Keratinocyte (primary cell): ENCODE measurements at regions not wholly inside any gene's neighbourhood (a gene's known extent, or its start where the extent isn't known, plus 50 kb on each side); places are given as distances from the start of the nearest gene placed in this dataset.

Source experiments
- EZH2 ChIP-seq: IDR thresholded peaks from one replicate; pipeline ENCODE4 v1.6.1; 2012; ENCODE audit warnings: inconsistent platforms, mild to moderate bottlenecking, low read length, moderate library complexity
- TF ChIP-seq, protein P1 (sequence below), 3 experiments: IDR thresholded peaks in 1 of 3; conservative IDR thresholded peaks in 1 of 3; optimal IDR thresholded peaks in 1 of 3; 2 replicates in 2 of 3; 3 replicates in 1 of 3; pipeline versions ENCODE3 to v1.5.1; 2011; ENCODE audit warnings: low read length in 3 of 3, mild to moderate bottlenecking in 3 of 3, moderate library complexity in 2 of 3, control low read depth in 1 of 3, inconsistent platforms in 1 of 3; ENCODE audit not compliant: insufficient read depth in 2 of 3; ENCODE audit errors: extremely low read depth in 1 of 3

DNA sequence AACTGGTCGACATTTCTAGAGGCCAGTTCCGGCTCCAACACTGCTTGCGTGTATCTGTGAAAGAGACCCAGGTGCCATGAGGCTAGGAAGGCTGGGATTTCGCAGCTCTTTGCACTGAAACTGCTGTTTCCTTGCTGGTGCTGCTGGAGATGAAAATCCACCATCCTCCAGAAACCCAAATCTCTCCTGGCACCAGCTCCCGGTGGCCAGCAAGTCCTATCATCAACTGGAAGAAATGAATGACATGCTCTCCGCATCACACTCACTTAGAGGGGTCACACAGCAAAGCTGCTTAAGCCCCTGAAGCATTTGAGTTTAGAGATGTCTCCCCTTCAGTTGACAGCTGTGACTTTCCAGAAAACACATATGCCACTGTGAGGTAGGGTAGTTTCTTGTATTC is 471.8 kb upstream of the PROK2 start:
- no peak for TF ChIP-seq EZH2
- TF ChIP-seq, protein P1, sequence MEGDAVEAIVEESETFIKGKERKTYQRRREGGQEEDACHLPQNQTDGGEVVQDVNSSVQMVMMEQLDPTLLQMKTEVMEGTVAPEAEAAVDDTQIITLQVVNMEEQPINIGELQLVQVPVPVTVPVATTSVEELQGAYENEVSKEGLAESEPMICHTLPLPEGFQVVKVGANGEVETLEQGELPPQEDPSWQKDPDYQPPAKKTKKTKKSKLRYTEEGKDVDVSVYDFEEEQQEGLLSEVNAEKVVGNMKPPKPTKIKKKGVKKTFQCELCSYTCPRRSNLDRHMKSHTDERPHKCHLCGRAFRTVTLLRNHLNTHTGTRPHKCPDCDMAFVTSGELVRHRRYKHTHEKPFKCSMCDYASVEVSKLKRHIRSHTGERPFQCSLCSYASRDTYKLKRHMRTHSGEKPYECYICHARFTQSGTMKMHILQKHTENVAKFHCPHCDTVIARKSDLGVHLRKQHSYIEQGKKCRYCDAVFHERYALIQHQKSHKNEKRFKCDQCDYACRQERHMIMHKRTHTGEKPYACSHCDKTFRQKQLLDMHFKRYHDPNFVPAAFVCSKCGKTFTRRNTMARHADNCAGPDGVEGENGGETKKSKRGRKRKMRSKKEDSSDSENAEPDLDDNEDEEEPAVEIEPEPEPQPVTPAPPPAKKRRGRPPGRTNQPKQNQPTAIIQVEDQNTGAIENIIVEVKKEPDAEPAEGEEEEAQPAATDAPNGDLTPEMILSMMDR (optimal IDR thresholded peaks at IDR 0.05 in 1 of 3, IDR thresholded peaks at IDR 0.05 in 1 of 3, conservative IDR thresholded peaks at IDR 0.05 in 1 of 3; ENCODE audit: extremely low read depth in 1 of 3, insufficient read depth in 2 of 3, low read length in 3 of 3), result no peak
